Cardiac muscle cell (in vitro differentiated cells and primary cell): ENCODE measurements at regions not wholly inside any gene's neighbourhood (a gene's known extent, or its start where the extent isn't known, plus 50 kb on each side); places are given as distances from the start of the nearest gene placed in this dataset.

Source experiments
- DNase-seq, 2 donors: peaks; one replicate each; pipeline versions ENCODE4 v3.0.0 to v3.0.0-alpha.2; 2010 to 2017; ENCODE audit warnings: low read depth in 1 of 2, low spot score in 1 of 2
- H3K27ac ChIP-seq: fragments of 200-600 bp; sonication (generic); 2 replicates; pipeline ENCODE4 v1.5.1; 2016
- H3K27me3 ChIP-seq: fragments of 200-600 bp; sonication (generic); 2 replicates; pipeline ENCODE4 v1.6.0; 2016; ENCODE audit warnings: control low read depth
- H3K36me3 ChIP-seq: fragments of 200-600 bp; sonication (generic); 2 replicates; pipeline ENCODE4 v1.5.1; 2016; ENCODE audit warnings: control low read depth
- H3K4me1 ChIP-seq: fragments of 200-600 bp; sonication (generic); 2 replicates; pipeline ENCODE4 v1.8.1; 2017; ENCODE audit warnings: low read depth, mild to moderate bottlenecking, mixed run types
- H3K4me3 ChIP-seq: fragments of 200-600 bp; sonication (generic); 2 replicates; pipeline ENCODE4 v1.5.1; 2016; ENCODE audit warnings: mild to moderate bottlenecking
- H3K9me3 ChIP-seq: fragments of 200-600 bp; sonication (generic); 2 replicates; pipeline ENCODE4 v1.5.1; 2017; ENCODE audit warnings: low read depth, mild to moderate bottlenecking, control low read depth
- TF ChIP-seq, protein P1 (sequence below): IDR thresholded peaks from 2 replicates; pipeline ENCODE4 v1.5.1; 2012; ENCODE audit warnings: low read depth, mild to moderate bottlenecking, low read length

DNA sequence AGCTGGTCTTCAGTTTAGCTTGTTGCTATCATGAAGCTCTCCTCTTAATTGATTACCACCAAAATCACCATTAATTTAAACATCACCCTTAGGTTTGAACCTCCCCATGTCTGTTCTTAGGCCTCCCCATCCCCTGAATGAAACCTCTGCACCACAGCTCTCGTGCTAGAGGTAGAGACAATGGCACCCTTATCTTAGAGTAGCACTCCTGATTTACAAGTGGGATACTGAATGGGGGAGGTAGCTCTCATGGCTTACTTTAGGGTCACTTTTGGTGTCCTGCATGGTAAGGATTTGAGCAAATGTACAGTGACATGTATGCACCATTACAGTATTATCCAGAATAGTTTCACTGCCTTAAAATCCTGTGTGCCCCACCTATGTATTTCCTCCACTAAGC lies 115.6 kb upstream of the ADTRP start:
- no peaks in the 10 kb centered on the region for H3K27me3 ChIP-seq
- H3K27ac ChIP-seq, result no peak overlapping the region
- TF ChIP-seq, protein P1, sequence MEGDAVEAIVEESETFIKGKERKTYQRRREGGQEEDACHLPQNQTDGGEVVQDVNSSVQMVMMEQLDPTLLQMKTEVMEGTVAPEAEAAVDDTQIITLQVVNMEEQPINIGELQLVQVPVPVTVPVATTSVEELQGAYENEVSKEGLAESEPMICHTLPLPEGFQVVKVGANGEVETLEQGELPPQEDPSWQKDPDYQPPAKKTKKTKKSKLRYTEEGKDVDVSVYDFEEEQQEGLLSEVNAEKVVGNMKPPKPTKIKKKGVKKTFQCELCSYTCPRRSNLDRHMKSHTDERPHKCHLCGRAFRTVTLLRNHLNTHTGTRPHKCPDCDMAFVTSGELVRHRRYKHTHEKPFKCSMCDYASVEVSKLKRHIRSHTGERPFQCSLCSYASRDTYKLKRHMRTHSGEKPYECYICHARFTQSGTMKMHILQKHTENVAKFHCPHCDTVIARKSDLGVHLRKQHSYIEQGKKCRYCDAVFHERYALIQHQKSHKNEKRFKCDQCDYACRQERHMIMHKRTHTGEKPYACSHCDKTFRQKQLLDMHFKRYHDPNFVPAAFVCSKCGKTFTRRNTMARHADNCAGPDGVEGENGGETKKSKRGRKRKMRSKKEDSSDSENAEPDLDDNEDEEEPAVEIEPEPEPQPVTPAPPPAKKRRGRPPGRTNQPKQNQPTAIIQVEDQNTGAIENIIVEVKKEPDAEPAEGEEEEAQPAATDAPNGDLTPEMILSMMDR, result no peak
- no peak for DNase-seq
- H3K36me3 ChIP-seq, result no peaks in the 10 kb centered on the region
- no peaks in the 10 kb centered on the region for H3K9me3 ChIP-seq
- no peaks in the 10 kb centered on the region for H3K4me1 ChIP-seq
- no peak overlapping the region for H3K4me3 ChIP-seq

DNA sequence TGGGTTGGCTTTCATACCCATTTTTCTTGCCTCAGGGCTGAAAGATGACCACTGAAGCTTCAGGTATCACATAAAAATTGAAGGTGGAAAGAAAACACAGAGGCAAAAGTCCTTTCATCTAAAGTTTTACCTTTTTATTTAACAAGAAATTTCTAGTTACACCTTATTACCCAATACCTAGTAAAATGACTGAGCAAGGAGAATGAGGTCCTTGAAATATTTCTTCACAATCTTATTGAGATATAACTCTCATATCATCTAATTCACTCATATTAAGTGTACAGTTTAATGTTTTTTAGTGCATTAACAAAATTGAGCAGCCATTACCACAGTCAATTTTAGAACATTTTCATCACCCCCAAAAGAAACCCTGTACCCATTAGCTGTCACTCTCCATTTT lies 112.9 kb upstream of the ADTRP start:
- no peak for DNase-seq
- Histone ChIP-seq H3K27me3 (no peaks in the 10 kb centered on the region), H3K9me3 (no peaks in the 10 kb centered on the region), H3K4me1 (no peaks in the 10 kb centered on the region), H3K36me3 (no peaks in the 10 kb centered on the region), H3K27ac (no peak overlapping the region), H3K4me3 (no peak overlapping the region)
- TF ChIP-seq, protein P1, result no peak

DNA sequence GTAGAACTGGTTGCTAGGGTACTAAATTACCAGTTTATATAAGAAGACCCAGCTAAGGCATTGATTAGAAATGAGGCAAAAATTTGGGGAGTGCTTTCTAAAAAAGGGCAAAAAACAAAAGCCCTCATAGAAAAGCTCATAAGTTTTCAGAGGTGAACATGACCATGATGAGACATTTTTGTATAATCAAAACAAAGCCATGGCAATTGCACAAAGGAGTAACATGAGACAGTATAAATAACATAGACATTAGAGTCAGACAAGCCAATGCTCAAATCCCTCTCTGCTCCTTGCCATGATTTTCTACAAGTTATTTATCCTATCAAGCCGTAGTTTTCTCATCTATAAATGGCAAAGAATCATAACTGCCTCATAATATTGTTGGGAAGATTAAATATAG lies 112.2 kb upstream of the ADTRP start:
- H3K27me3 ChIP-seq, result no peaks in the 10 kb centered on the region
- no peaks in the 10 kb centered on the region for H3K9me3 ChIP-seq
- no peaks in the 10 kb centered on the region for H3K36me3 ChIP-seq
- no peak overlapping the region for H3K27ac ChIP-seq
- TF ChIP-seq, protein P1, result no peak
- H3K4me3 ChIP-seq, result no peak overlapping the region
- H3K4me1 ChIP-seq, result no peaks in the 10 kb centered on the region
- no peak for DNase-seq

DNA sequence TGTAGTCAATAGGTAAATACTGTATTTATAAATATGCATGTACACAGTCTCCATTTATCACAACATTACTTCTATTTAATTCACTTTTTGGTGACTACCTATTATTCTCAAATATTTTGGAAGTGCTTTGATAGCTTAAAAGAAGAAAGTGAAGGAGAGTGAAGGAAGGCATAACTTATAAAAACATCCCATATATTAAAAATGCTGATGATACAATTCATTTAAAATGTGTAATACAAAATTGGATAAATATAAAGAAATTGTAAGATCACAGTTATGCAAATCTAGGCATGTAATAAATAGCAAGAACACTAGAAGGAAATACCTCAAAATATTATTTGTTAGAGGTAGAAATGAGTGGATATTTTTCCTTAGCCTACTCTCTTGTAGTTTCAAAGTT lies 111.6 kb upstream of the ADTRP start:
- Histone ChIP-seq H3K27me3 (no peaks in the 10 kb centered on the region), H3K27ac (no peak overlapping the region), H3K4me1 (no peaks in the 10 kb centered on the region), H3K4me3 (no peak overlapping the region), H3K9me3 (no peaks in the 10 kb centered on the region), H3K36me3 (no peaks in the 10 kb centered on the region)
- TF ChIP-seq, protein P1, result no peak
- DNase-seq, result no peak

DNA sequence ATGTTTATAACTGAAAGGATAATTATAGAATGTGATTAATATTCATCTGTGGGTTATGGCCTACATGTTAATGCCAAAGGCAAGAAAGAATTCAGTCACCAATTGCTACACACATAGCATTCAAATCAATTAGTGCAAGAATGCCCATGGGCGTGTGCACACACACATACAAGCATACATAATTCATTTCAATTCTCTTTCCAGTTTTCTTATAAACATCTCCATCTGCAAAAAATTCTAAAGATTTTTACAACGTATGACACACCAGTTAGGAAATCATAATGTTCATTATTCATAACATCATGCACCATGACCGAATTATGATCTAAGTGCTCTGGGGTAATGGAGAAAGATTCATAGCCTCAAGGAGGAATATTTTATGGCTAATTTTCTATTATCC lies 111.0 kb upstream of the ADTRP start:
- no peak for DNase-seq
- H3K27ac ChIP-seq, result no peak overlapping the region
- no peak overlapping the region for H3K4me3 ChIP-seq
- H3K27me3 ChIP-seq, result no peaks in the 10 kb centered on the region
- no peaks in the 10 kb centered on the region for H3K4me1 ChIP-seq
- H3K36me3 ChIP-seq, result no peaks in the 10 kb centered on the region
- no peaks in the 10 kb centered on the region for H3K9me3 ChIP-seq
- TF ChIP-seq, protein P1, result no peak

DNA sequence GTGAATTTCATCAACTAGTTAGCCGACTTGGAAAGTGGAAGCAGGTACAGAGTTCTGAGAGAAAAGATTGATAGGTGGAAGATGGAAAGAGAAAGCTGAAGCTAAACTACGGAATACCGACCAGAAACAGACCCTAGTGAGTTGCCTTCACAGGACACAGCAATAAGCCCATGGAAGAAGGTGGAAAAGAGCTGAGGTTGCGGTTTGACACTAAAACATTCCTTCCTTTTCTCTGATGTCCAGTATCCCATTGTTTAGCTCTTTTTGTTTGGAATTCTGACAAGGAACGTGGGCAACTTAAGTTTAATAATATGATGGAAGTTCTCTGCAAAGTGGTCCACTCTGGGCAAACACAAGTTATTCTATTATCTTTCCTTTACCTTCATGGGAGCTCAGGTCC lies 110.1 kb upstream of the ADTRP start:
- H3K27me3 ChIP-seq, result no peaks in the 10 kb centered on the region
- H3K27ac ChIP-seq, result no peak overlapping the region
- DNase-seq, result no peak
- TF ChIP-seq, protein P1, result no peak
- H3K9me3 ChIP-seq, result no peaks in the 10 kb centered on the region
- H3K36me3 ChIP-seq, result no peaks in the 10 kb centered on the region
- H3K4me1 ChIP-seq, result no peaks in the 10 kb centered on the region
- H3K4me3 ChIP-seq, result no peak overlapping the region
